GM23338 (cell line): ENCODE measurements at regions not wholly inside any gene's neighbourhood (a gene's known extent, or its start where the extent isn't known, plus 50 kb on each side); places are given as distances from the start of the nearest gene placed in this dataset.

ENCODE experiments used
- ATAC-seq: fragments of 200-7000 bp; cut with Tn5 transposase; 3 replicates; pipeline ENCODE4 v1.9.1; 2020
- DNase-seq: peaks from one replicate; pipeline ENCODE4 v3.0.0-alpha.2; 2015; ENCODE audit warnings: low spot score
- H2AFZ ChIP-seq: fragments of 200-600 bp; sonication (generic); 2 replicates; pipeline ENCODE4 v1.8.0; 2016; ENCODE audit warnings: antibody characterized with exemption, mild to moderate bottlenecking, moderate library complexity
- H3F3A ChIP-seq: fragments of 200-600 bp; sonication (generic); replicated peaks from 2 replicates; pipeline ENCODE4 v1.8.0; 2017; ENCODE audit warnings: antibody characterized with exemption, mixed run types, low read depth
- H3K27ac ChIP-seq: fragments of 200-600 bp; sonication (generic); 2 replicates; pipeline ENCODE4 v1.6.1; 2016; ENCODE audit warnings: low read depth
- H3K27me3 ChIP-seq: fragments of 200-600 bp; sonication (generic); 2 replicates; pipeline ENCODE4 v1.8.0; 2016; ENCODE audit warnings: mild to moderate bottlenecking, mixed run types, moderate library complexity; ENCODE audit not compliant: insufficient read depth
- H3K36me3 ChIP-seq: fragments of 200-600 bp; sonication (generic); 2 replicates; pipeline ENCODE4 v1.8.0; 2016; ENCODE audit warnings: mild to moderate bottlenecking; ENCODE audit not compliant: insufficient read depth
- H3K4me1 ChIP-seq: fragments of 200-600 bp; sonication (generic); 2 replicates; pipeline ENCODE4 v1.8.0; 2016; ENCODE audit warnings: mild to moderate bottlenecking, moderate library complexity; ENCODE audit not compliant: insufficient read depth
- H3K4me2 ChIP-seq: fragments of 200-600 bp; sonication (generic); 2 replicates; pipeline ENCODE4 v1.7.1; 2017; ENCODE audit warnings: mixed run types
- H3K4me3 ChIP-seq: fragments of 200-600 bp; sonication (generic); 2 replicates; pipeline ENCODE4 v1.6.1; 2016; ENCODE audit warnings: mixed run types
- H3K79me2 ChIP-seq: fragments of 200-600 bp; sonication (generic); replicated peaks from 2 replicates; pipeline ENCODE4 v1.8.0; 2017; ENCODE audit warnings: mild to moderate bottlenecking; ENCODE audit not compliant: insufficient read depth
- H3K9me2 ChIP-seq: fragments of 200-600 bp; sonication (generic); 2 replicates; pipeline ENCODE4 v1.8.0; 2017; ENCODE audit not compliant: insufficient read depth
- H4K20me1 ChIP-seq: fragments of 200-600 bp; sonication (generic); replicated peaks from 2 replicates; pipeline ENCODE4 v1.8.0; 2017; ENCODE audit warnings: mild to moderate bottlenecking; ENCODE audit not compliant: insufficient read depth
- H3K27ac Mint-ChIP-seq: 2 replicates; pipeline ENCODE4 v1.8.0; 2020; ENCODE audit warnings: inconsistent platforms, mild to moderate bottlenecking, moderate library complexity, mixed read lengths
- H3K27me3 Mint-ChIP-seq: 3 replicates; pipeline ENCODE4 v1.8.0; 2022; ENCODE audit warnings: low read depth, mild to moderate bottlenecking, moderate library complexity, mixed read lengths, inconsistent platforms; ENCODE audit not compliant: insufficient read depth, poor library complexity
- H3K36me3 Mint-ChIP-seq: 3 replicates; pipeline ENCODE4 v1.8.0; 2021; ENCODE audit warnings: low read depth, mild to moderate bottlenecking, inconsistent platforms, moderate library complexity, mixed read lengths
- H3K4me1 Mint-ChIP-seq: 3 replicates; pipeline ENCODE4 v1.8.0; 2020; ENCODE audit warnings: mild to moderate bottlenecking, inconsistent platforms, mixed read lengths
- H3K4me3 Mint-ChIP-seq: 3 replicates; pipeline ENCODE4 v1.8.0; 2021; ENCODE audit warnings: moderate library complexity, mild to moderate bottlenecking, inconsistent platforms, mixed read lengths
- H3K9me3 Mint-ChIP-seq: 3 replicates; pipeline ENCODE4 v1.8.0; 2020; ENCODE audit warnings: moderate library complexity, mild to moderate bottlenecking, inconsistent platforms, mixed read lengths
- CREB1 ChIP-seq: fragments of 250-450 bp; sonication (Bioruptor Pico); IDR thresholded peaks from 2 replicates; pipeline ENCODE4 v1.5.0; 2020; ENCODE audit warnings: low read depth, mild to moderate bottlenecking, moderate library complexity
- CTCF ChIP-seq, 2 experiments: fragments of 200-600 bp in 1 of 2; sonication (generic) in 1 of 2; conservative IDR thresholded peaks; 2 replicates each; pipeline versions ENCODE4 v1.5.1 to v1.6.1; 2016 to 2017; ENCODE audit warnings: antibody characterized with exemption in 2 of 2, low read depth in 2 of 2, mild to moderate bottlenecking in 2 of 2, moderate library complexity in 1 of 2
- ETS1 ChIP-seq: IDR thresholded peaks from 2 replicates; pipeline ENCODE4 v1.6.1; 2016; ENCODE audit warnings: antibody characterized with exemption
- EZH2phosphoT487 ChIP-seq: fragments of 200-600 bp; sonication (generic); IDR thresholded peaks from one replicate; pipeline ENCODE4 v1.8.1; 2018; ENCODE audit warnings: antibody characterized with exemption; ENCODE audit not compliant: unreplicated experiment
- NANOG ChIP-seq: IDR thresholded peaks from 2 replicates; pipeline ENCODE4 v1.6.1; 2016; ENCODE audit warnings: antibody characterized with exemption, borderline replicate concordance
- REST ChIP-seq: IDR thresholded peaks from one replicate; pipeline ENCODE4 v1.6.1; 2018; ENCODE audit warnings: antibody characterized with exemption; ENCODE audit not compliant: unreplicated experiment
- STAT1 ChIP-seq: IDR thresholded peaks from one replicate; pipeline ENCODE4 v1.6.1; 2016; ENCODE audit warnings: antibody characterized with exemption; ENCODE audit not compliant: unreplicated experiment
- ZNF331 ChIP-seq: fragments of 250-450 bp; sonication (Bioruptor Pico); IDR thresholded peaks from 2 replicates; pipeline ENCODE4 v1.5.0; 2020; ENCODE audit warnings: low read depth, mild to moderate bottlenecking, moderate library complexity
- TF ChIP-seq, protein P1 (sequence below): fragments of 250-450 bp; sonication (Bioruptor Pico); IDR thresholded peaks from 2 replicates; pipeline ENCODE4 v1.5.0; 2020; ENCODE audit warnings: mild to moderate bottlenecking, moderate library complexity

- H3K4me3 Mint-ChIP-seq, result no peak overlapping the region
- H3F3A ChIP-seq, result no peaks in the 10 kb centered on the region
- no peak overlapping the region for H3K4me2 ChIP-seq
- ATAC-seq (no peak), DNase-seq (no peak)
- H3K27ac Mint-ChIP-seq, result no peak overlapping the region
- no peak overlapping the region for H2AFZ ChIP-seq
- no peaks in the 10 kb centered on the region for H3K27me3 ChIP-seq
- no peaks in the 10 kb centered on the region for H3K4me1 Mint-ChIP-seq
- no peaks in the 10 kb centered on the region for H3K36me3 ChIP-seq
- H3K27ac ChIP-seq, result no peak overlapping the region
- no peaks in the 10 kb centered on the region for H3K9me3 Mint-ChIP-seq
- no peaks in the 10 kb centered on the region for H4K20me1 ChIP-seq
- H3K4me1 ChIP-seq, result no peaks in the 10 kb centered on the region
- peaks cover 3% of the 10 kb centered on the region for H3K27me3 Mint-ChIP-seq
- no peaks in the 10 kb centered on the region for H3K36me3 Mint-ChIP-seq
- H3K79me2 ChIP-seq, result no peaks in the 10 kb centered on the region
- no peak overlapping the region for H3K4me3 ChIP-seq
- no peak for TF ChIP-seq NANOG
- no peak for TF ChIP-seq ZNF331 (CRISPR knock-in tag)
- TF ChIP-seq CREB1, result no peak
- TF ChIP-seq, protein P1, sequence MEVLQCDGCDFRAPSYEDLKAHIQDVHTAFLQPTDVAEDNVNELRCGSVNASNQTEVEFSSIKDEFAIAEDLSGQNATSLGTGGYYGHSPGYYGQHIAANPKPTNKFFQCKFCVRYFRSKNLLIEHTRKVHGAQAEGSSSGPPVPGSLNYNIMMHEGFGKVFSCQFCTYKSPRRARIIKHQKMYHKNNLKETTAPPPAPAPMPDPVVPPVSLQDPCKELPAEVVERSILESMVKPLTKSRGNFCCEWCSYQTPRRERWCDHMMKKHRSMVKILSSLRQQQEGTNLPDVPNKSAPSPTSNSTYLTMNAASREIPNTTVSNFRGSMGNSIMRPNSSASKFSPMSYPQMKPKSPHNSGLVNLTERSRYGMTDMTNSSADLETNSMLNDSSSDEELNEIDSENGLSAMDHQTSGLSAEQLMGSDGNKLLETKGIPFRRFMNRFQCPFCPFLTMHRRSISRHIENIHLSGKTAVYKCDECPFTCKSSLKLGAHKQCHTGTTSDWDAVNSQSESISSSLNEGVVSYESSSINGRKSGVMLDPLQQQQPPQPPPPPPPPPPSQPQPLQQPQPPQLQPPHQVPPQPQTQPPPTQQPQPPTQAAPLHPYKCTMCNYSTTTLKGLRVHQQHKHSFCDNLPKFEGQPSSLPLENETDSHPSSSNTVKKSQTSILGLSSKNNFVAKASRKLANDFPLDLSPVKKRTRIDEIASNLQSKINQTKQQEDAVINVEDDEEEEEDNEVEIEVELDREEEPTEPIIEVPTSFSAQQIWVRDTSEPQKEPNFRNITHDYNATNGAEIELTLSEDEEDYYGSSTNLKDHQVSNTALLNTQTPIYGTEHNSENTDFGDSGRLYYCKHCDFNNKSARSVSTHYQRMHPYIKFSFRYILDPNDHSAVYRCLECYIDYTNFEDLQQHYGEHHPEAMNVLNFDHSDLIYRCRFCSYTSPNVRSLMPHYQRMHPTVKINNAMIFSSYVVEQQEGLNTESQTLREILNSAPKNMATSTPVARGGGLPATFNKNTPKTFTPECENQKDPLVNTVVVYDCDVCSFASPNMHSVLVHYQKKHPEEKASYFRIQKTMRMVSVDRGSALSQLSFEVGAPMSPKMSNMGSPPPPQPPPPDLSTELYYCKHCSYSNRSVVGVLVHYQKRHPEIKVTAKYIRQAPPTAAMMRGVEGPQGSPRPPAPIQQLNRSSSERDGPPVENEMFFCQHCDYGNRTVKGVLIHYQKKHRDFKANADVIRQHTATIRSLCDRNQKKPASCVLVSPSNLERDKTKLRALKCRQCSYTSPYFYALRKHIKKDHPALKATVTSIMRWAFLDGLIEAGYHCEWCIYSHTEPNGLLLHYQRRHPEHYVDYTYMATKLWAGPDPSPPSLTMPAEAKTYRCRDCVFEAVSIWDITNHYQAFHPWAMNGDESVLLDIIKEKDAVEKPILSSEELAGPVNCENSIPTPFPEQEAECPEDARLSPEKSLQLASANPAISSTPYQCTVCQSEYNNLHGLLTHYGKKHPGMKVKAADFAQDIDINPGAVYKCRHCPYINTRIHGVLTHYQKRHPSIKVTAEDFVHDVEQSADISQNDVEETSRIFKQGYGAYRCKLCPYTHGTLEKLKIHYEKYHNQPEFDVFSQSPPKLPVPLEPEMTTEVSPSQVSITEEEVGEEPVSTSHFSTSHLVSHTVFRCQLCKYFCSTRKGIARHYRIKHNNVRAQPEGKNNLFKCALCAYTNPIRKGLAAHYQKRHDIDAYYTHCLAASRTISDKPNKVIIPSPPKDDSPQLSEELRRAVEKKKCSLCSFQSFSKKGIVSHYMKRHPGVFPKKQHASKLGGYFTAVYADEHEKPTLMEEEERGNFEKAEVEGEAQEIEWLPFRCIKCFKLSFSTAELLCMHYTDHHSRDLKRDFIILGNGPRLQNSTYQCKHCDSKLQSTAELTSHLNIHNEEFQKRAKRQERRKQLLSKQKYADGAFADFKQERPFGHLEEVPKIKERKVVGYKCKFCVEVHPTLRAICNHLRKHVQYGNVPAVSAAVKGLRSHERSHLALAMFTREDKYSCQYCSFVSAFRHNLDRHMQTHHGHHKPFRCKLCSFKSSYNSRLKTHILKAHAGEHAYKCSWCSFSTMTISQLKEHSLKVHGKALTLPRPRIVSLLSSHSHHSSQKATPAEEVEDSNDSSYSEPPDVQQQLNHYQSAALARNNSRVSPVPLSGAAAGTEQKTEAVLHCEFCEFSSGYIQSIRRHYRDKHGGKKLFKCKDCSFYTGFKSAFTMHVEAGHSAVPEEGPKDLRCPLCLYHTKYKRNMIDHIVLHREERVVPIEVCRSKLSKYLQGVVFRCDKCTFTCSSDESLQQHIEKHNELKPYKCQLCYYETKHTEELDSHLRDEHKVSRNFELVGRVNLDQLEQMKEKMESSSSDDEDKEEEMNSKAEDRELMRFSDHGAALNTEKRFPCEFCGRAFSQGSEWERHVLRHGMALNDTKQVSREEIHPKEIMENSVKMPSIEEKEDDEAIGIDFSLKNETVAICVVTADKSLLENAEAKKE (CRISPR knock-in tag), result no peak
- no peaks in the 10 kb centered on the region for H3K9me2 ChIP-seq
Observed at GRCh38 chr15:97688177-97688576, 272.3 kb upstream of the ARRDC4 start.

DNA sequence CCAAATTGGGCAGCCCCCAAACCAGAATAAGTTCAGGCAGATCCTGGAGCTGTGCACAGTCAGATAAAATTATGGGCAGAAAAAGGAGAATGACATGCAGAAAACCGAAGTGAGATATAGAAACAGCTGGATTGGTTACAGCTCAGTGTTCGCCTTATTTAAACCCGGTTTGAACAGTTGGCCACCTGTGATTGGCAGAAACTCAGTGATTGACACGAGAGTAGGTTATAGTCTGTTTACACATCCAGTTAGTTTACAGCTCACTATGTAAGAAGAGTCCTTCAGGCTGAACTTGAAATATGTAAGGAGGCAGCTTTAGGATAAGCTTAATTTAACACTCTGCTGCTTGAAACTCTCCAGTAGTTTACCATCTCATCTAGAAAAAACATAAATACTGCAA is 271.6 kb upstream of the ARRDC4 start:
- H3K27ac Mint-ChIP-seq, result no peak overlapping the region
- Histone ChIP-seq H3K4me1 (no peaks in the 10 kb centered on the region), H4K20me1 (no peaks in the 10 kb centered on the region), H2AFZ (no peak overlapping the region), H3K4me2 (no peak overlapping the region), H3K9me2 (no peaks in the 10 kb centered on the region), H3K27me3 (no peaks in the 10 kb centered on the region), H3K27ac (no peak overlapping the region), H3F3A (no peaks in the 10 kb centered on the region), H3K4me3 (no peak overlapping the region), H3K79me2 (no peaks in the 10 kb centered on the region), H3K36me3 (no peaks in the 10 kb centered on the region)
- H3K4me1 Mint-ChIP-seq, result no peaks in the 10 kb centered on the region
- H3K36me3 Mint-ChIP-seq, result no peaks in the 10 kb centered on the region
- no peak overlapping the region for H3K4me3 Mint-ChIP-seq
- TF ChIP-seq EZH2phosphoT487 (no peak), STAT1 (no peak), ZNF331 (CRISPR knock-in tag) (no peak), REST (no peak), ETS1 (no peak), NANOG (no peak), CTCF (conservative IDR thresholded peaks at IDR 0.05; ENCODE audit: low read depth in 2 of 2) (no peak)
- ATAC-seq (no peak), DNase-seq (no peak)
- H3K9me3 Mint-ChIP-seq, result no peaks in the 10 kb centered on the region
- peaks cover 3% of the 10 kb centered on the region for H3K27me3 Mint-ChIP-seq
